H1 (cell line): ENCODE measurements at regions not wholly inside any gene's neighbourhood (a gene's known extent, or its start where the extent isn't known, plus 50 kb on each side); places are given as distances from the start of the nearest gene placed in this dataset.

Experiments used
- CTCF ChIA-PET: fragments of 300-600 bp; sonication (Branson Sonifier 250); formaldehyde crosslinking; loops from one replicate; lab custom pipeline; 2021; ENCODE audit not compliant: partially characterized antibody; lab: Charles Lee
- POLR2A ChIA-PET: fragments of 300-600 bp; sonication (Branson Sonifier 250); formaldehyde crosslinking; loops from one replicate; lab custom pipeline; 2021; ENCODE audit warnings: inconsistent platforms; ENCODE audit not compliant: partially characterized antibody; lab: Charles Lee
- DNase-seq, 2 experiments: peaks; one replicate each; pipeline versions ENCODE4 v3.0.0 to v3.0.0-alpha.2; 2010 to 2022; ENCODE audit warnings: low spot score in 2 of 2, low read depth in 1 of 2, mixed read lengths in 1 of 2
- FAIRE-seq: peaks from 2 replicates; lab custom pipeline; 2011; peaks lifted over from hg19 to GRCh38; lab: Jason Lieb, UNC
- H2AFZ ChIP-seq: 2 replicates; pipeline ENCODE4 v1.8.1; 2012; ENCODE audit warnings: low read length, inconsistent platforms
- H2AK5ac ChIP-seq: 2 replicates; pipeline ENCODE4 v1.6.1; 2013; ENCODE audit warnings: low read depth, low read length
- H2BK120ac ChIP-seq: replicated peaks from 2 replicates; pipeline ENCODE3; 2013; ENCODE audit warnings: low read depth, low read length, inconsistent platforms
- H2BK12ac ChIP-seq: 2 replicates; pipeline ENCODE4 v1.6.1; 2013; ENCODE audit warnings: low read depth, low read length
- H2BK15ac ChIP-seq: 2 replicates; pipeline ENCODE4 v1.6.1; 2013; ENCODE audit warnings: low read length
- H2BK20ac ChIP-seq: 2 replicates; pipeline ENCODE4 v1.6.1; 2013; ENCODE audit warnings: low read length
- H2BK5ac ChIP-seq: 2 replicates; pipeline ENCODE4 v1.6.1; 2013; ENCODE audit warnings: low read depth, low read length
- H3K14ac ChIP-seq: 2 replicates; pipeline ENCODE4 v1.6.1; 2013; ENCODE audit warnings: inconsistent platforms; ENCODE audit not compliant: insufficient read length
- H3K18ac ChIP-seq: 2 replicates; pipeline ENCODE4 v1.6.1; 2013; ENCODE audit warnings: low read length; ENCODE audit errors: extremely low read depth
- H3K23ac ChIP-seq: 2 replicates; pipeline ENCODE4 v1.6.1; 2013; ENCODE audit warnings: inconsistent platforms; ENCODE audit not compliant: insufficient read length
- H3K23me2 ChIP-seq: 2 replicates; pipeline ENCODE4 v1.6.1; 2013; ENCODE audit warnings: low read depth, low read length
- H3K27ac ChIP-seq: 2 replicates; pipeline ENCODE4 v1.6.1; 2011; ENCODE audit warnings: low read depth, low read length, inconsistent platforms
- H3K27me3 ChIP-seq, 4 experiments: replicated peaks in 1 of 4; 1 replicate in 1 of 4; 2 replicates in 3 of 4; pipeline versions ENCODE4 v1.6.1 to v1.8.1; 2011 to 2013; ENCODE audit warnings: low read length in 3 of 4, mild to moderate bottlenecking in 3 of 4, inconsistent platforms in 2 of 4, mixed read lengths in 2 of 4, moderate library complexity in 1 of 4; ENCODE audit not compliant: control insufficient read depth in 3 of 4, insufficient read depth in 3 of 4; ENCODE audit errors: extremely low read depth in 1 of 4
- H3K36me3 ChIP-seq, 4 experiments: 2 replicates each; pipeline versions ENCODE4 v1.6.1 to v1.8.1; 2011 to 2013; ENCODE audit warnings: mild to moderate bottlenecking in 4 of 4, low read length in 3 of 4, moderate library complexity in 2 of 4, control low read depth in 1 of 4, inconsistent platforms in 1 of 4; ENCODE audit not compliant: insufficient read depth in 4 of 4, control insufficient read depth in 2 of 4
- H3K4ac ChIP-seq: replicated peaks from 2 replicates; pipeline ENCODE3; 2013; ENCODE audit warnings: low read length, low read depth, mixed read lengths, inconsistent platforms; ENCODE audit not compliant: insufficient read length
- H3K4me1 ChIP-seq, 4 experiments: replicated peaks in 1 of 4; 1 replicate in 1 of 4; 2 replicates in 3 of 4; pipeline versions ENCODE4 v1.6.1 to v1.8.1; 2011 to 2013; ENCODE audit warnings: low read length in 3 of 4, inconsistent platforms in 2 of 4, mixed read lengths in 1 of 4; ENCODE audit not compliant: insufficient read depth in 4 of 4, control insufficient read depth in 3 of 4
- H3K4me2 ChIP-seq, 2 experiments: 2 replicates each; pipeline versions ENCODE4 v1.6.1 to v1.8.1; 2011 to 2013; ENCODE audit warnings: low read depth in 2 of 2, low read length in 2 of 2, control low read depth in 1 of 2, inconsistent platforms in 1 of 2, mild to moderate bottlenecking in 1 of 2; ENCODE audit not compliant: insufficient read depth in 1 of 2
- H3K4me3 ChIP-seq, 4 experiments: fragments of 200-600, 300-600 bp in 1 of 4; sonication (generic), shearing (Covaris generic), sonication (Bioruptor Twin) in 1 of 4; 2 replicates each; pipeline versions ENCODE4 v1.5.1 to v1.8.1; 2011 to 2016; ENCODE audit warnings: low read length in 4 of 4, low read depth in 3 of 4, control low read depth in 2 of 4, inconsistent platforms in 2 of 4, mild to moderate bottlenecking in 2 of 4, mixed read lengths in 1 of 4, moderate library complexity in 1 of 4; ENCODE audit not compliant: insufficient read depth in 2 of 4; ENCODE audit errors: extremely low read depth in 1 of 4
- H3K56ac ChIP-seq: replicated peaks from 2 replicates; pipeline ENCODE3; 2013; ENCODE audit warnings: low read depth, mild to moderate bottlenecking, mixed read lengths, low read length, inconsistent platforms; ENCODE audit not compliant: insufficient read length
- H3K79me1 ChIP-seq: 2 replicates; pipeline ENCODE4 v1.6.1; 2013; ENCODE audit warnings: low read depth, low read length, control low read depth
- H3K79me2 ChIP-seq, 2 experiments: 2 replicates each; pipeline versions ENCODE4 v1.6.1 to v1.8.1; 2012 to 2013; ENCODE audit warnings: low read length in 2 of 2, mild to moderate bottlenecking in 2 of 2, inconsistent platforms in 1 of 2; ENCODE audit not compliant: insufficient read depth in 2 of 2, control insufficient read depth in 1 of 2
- H3K9ac ChIP-seq, 4 experiments: replicated peaks in 1 of 4; 1 replicate in 1 of 4; 2 replicates in 3 of 4; pipeline versions ENCODE4 v1.6.1 to v1.8.1; 2011 to 2013; ENCODE audit warnings: low read depth in 3 of 4, low read length in 3 of 4, control low read depth in 2 of 4, mild to moderate bottlenecking in 2 of 4, moderate library complexity in 2 of 4, inconsistent platforms in 1 of 4; ENCODE audit errors: extremely low read depth in 1 of 4
- H3K9me3 ChIP-seq, 2 experiments: 2 replicates each; pipeline versions ENCODE4 v1.6.1 to v1.8.1; 2012 to 2013; ENCODE audit warnings: mild to moderate bottlenecking in 2 of 2, moderate library complexity in 2 of 2, control low read depth in 1 of 2, inconsistent platforms in 1 of 2, low read depth in 1 of 2, low read length in 1 of 2, mixed read lengths in 1 of 2; ENCODE audit not compliant: insufficient read depth in 2 of 2
- H4K20me1 ChIP-seq, 2 experiments: replicated peaks in 1 of 2; 2 replicates each; pipeline versions ENCODE3 to v1.8.1; 2011 to 2013; ENCODE audit warnings: inconsistent platforms in 2 of 2, low read length in 2 of 2, mild to moderate bottlenecking in 1 of 2; ENCODE audit not compliant: insufficient read depth in 2 of 2, control insufficient read depth in 1 of 2
- H4K5ac ChIP-seq: 2 replicates; pipeline ENCODE4 v1.6.1; 2013; ENCODE audit warnings: low read length, low read depth, mixed read lengths, inconsistent platforms; ENCODE audit not compliant: insufficient read length
- H4K8ac ChIP-seq: 2 replicates; pipeline ENCODE4 v1.8.0; 2013; ENCODE audit warnings: mild to moderate bottlenecking, moderate library complexity, low read length, inconsistent platforms; ENCODE audit not compliant: insufficient read depth; ENCODE audit errors: extremely low read depth
- H4K91ac ChIP-seq: replicated peaks from 2 replicates; pipeline ENCODE3; 2013; ENCODE audit warnings: low read length, mixed read lengths, inconsistent platforms; ENCODE audit not compliant: insufficient read length
- CBX5 ChIP-seq: fragments of 300-800, 300-1000 bp; sonication (generic); IDR thresholded peaks from 2 replicates; pipeline ENCODE4 v1.7.1; 2016; ENCODE audit warnings: antibody characterized with exemption, low read length, low read depth
- GABPA ChIP-seq: IDR thresholded peaks from 2 replicates; pipeline ENCODE4 v1.6.1; 2011; ENCODE audit warnings: mild to moderate bottlenecking, low read length, moderate library complexity, borderline replicate concordance; ENCODE audit not compliant: insufficient read depth
- KDM4A ChIP-seq: IDR thresholded peaks from one replicate; pipeline ENCODE4 v1.7.1; 2012; ENCODE audit warnings: low read depth, mild to moderate bottlenecking, moderate library complexity, low read length, inconsistent platforms; ENCODE audit not compliant: severe bottlenecking
- MAFK ChIP-seq: IDR thresholded peaks from 2 replicates; pipeline ENCODE4 v1.6.1; 2012; ENCODE audit warnings: low read depth, mild to moderate bottlenecking, improper control_type of control experiment, low read length
- POLR2A ChIP-seq, 2 experiments: IDR thresholded peaks; 1 replicate in 1 of 2; 2 replicates in 1 of 2; pipeline ENCODE4 v1.6.1; 2011; ENCODE audit warnings: low read depth in 2 of 2, low read length in 2 of 2, mild to moderate bottlenecking in 2 of 2; ENCODE audit errors: control extremely low read depth in 1 of 2
- POLR2AphosphoS5 ChIP-seq: IDR thresholded peaks from 2 replicates; pipeline ENCODE4 v1.6.1; 2011; ENCODE audit warnings: low read depth, low read length
- RAD21 ChIP-seq, 2 experiments: IDR thresholded peaks in 1 of 2; conservative IDR thresholded peaks in 1 of 2; 2 replicates each; pipeline ENCODE4 v1.6.1; 2011; ENCODE audit warnings: low read depth in 2 of 2, low read length in 2 of 2, improper control_type of control experiment in 1 of 2, inconsistent platforms in 1 of 2, mild to moderate bottlenecking in 1 of 2, moderate library complexity in 1 of 2
- RFX5 ChIP-seq: IDR thresholded peaks from 2 replicates; pipeline ENCODE4 v1.6.1; 2011; ENCODE audit warnings: low read depth, low read length, improper control_type of control experiment, borderline replicate concordance
- RXRA ChIP-seq: IDR thresholded peaks from 2 replicates; pipeline ENCODE4 v1.6.1; 2011; ENCODE audit warnings: low read depth, mild to moderate bottlenecking, low read length, moderate library complexity; ENCODE audit not compliant: insufficient read depth
- SUZ12 ChIP-seq: fragments of 200-600 bp; sonication (generic); IDR thresholded peaks from 2 replicates; pipeline ENCODE4 v1.6.1; 2012; ENCODE audit warnings: mild to moderate bottlenecking, inconsistent platforms, low read length, moderate library complexity, mixed read lengths
- TCF12 ChIP-seq: IDR thresholded peaks from 2 replicates; pipeline ENCODE4 v1.6.1; 2011; ENCODE audit warnings: low read depth, mild to moderate bottlenecking, low read length
- ZNF274 ChIP-seq: IDR thresholded peaks from 2 replicates; pipeline ENCODE4 v1.7.0; 2012; ENCODE audit warnings: low read length, borderline replicate concordance; ENCODE audit errors: extremely low read depth
- WGBS, 2 experiments: shearing (Covaris generic) in 1 of 2; methylation state at CpG; one replicate each; pipeline versions ENCODE4 v1.1.6 to v1.1.7; 2013 to 2015; ENCODE audit warnings: low lambda C conversion rate in 2 of 2, mixed read lengths in 2 of 2, inconsistent platforms in 1 of 2, low coverage in 1 of 2, missing lambda C conversion rate in 1 of 2; ENCODE audit not compliant: insufficient replicate concordance in 2 of 2, insufficient coverage in 1 of 2, insufficient read length in 1 of 2; ENCODE audit errors: extremely low coverage in 1 of 2, missing lambda C conversion rate in 1 of 2; 5-methylcytosine and 5-hydroxymethylcytosine counted together

DNA sequence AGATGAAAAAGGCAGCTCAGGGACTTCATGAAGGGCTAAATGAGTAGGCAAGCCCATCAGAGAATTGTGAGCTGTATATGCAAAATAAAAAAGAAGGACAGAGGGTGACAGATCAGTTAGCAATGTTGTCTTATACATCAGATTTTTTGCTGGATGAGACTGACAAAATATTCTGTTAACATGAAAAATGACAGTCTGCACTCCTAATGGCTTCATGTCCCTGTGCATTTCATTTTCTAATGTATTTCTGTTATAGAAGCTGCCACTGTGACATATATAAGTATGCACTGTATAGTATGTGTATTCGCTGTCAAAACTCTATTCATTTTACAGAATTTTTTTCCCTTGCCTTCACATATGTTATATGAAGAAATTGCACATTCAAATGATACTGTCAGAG, 559.5 kb downstream of the DMRTA1 start:
- H4K8ac ChIP-seq, result no peak overlapping the region
- H3K27ac ChIP-seq, result no peak overlapping the region
- peaks cover 0 to 4% (median 3%) of the 10 kb centered on the region in 4 experiments; a peak in 3 of 7 replicates for H3K4me1 ChIP-seq
- CTCF ChIA-PET, result interaction anchor here (0.8 to 1.3 kb wide), 2 partner anchors 319 to 554 kb away, joined by 3 to 4 read pairs; no protein-coding TSS in a partner anchor
- no peak overlapping the region for H2BK12ac ChIP-seq
- no peak overlapping the region for H3K4ac ChIP-seq
- POLR2A ChIA-PET, result no interaction called here
- H2BK15ac ChIP-seq, result no peak overlapping the region
- no peaks in the 10 kb centered on the region for H3K27me3 ChIP-seq
- H3K23ac ChIP-seq, result no peak overlapping the region
- H2AFZ ChIP-seq, result no peak overlapping the region
- no peaks in the 10 kb centered on the region for H3K79me2 ChIP-seq
- H3K56ac ChIP-seq, result no peak overlapping the region
- no peak overlapping the region for H2AK5ac ChIP-seq
- H3K36me3 ChIP-seq, result no peaks in the 10 kb centered on the region
- no peak overlapping the region for H2BK20ac ChIP-seq
- H3K14ac ChIP-seq, result no peak overlapping the region
- no peak overlapping the region for H4K91ac ChIP-seq
- H4K20me1 ChIP-seq, result no peaks in the 10 kb centered on the region
- no peak overlapping the region for H3K4me3 ChIP-seq
- TF ChIP-seq RXRA (no peak), ZNF274 (no peak), TCF12 (no peak), CBX5 (no peak), MAFK (no peak), GABPA (no peak), POLR2AphosphoS5 (no peak), SUZ12 (no peak), RAD21 (IDR thresholded peaks at IDR 0.05 in 1 of 2, conservative IDR thresholded peaks at IDR 0.05 in 1 of 2; ENCODE audit: low read depth in 2 of 2, low read length in 2 of 2) (no peak), POLR2A (IDR thresholded peaks at IDR 0.05; ENCODE audit: control extremely low read depth in 1 of 2, low read depth in 2 of 2, low read length in 2 of 2) (no peak), RFX5 (no peak), KDM4A (no peak)
- H3K79me1 ChIP-seq, result no peaks in the 10 kb centered on the region
- DNase-seq, result no peak
- no peaks in the 10 kb centered on the region for H3K9me3 ChIP-seq
- H3K4me2 ChIP-seq, result no peak overlapping the region
- no peak overlapping the region for H3K9ac ChIP-seq
- H3K18ac ChIP-seq, result no peak overlapping the region
- no peak overlapping the region for H4K5ac ChIP-seq
- no peak overlapping the region for H2BK120ac ChIP-seq
- FAIRE-seq, result no peak
- no peaks in the 10 kb centered on the region for H3K23me2 ChIP-seq
- H2BK5ac ChIP-seq, result no peak overlapping the region
- WGBS, 2 experiments, result 92% methylated on average over 1 of the region's 1 CpG; no CpG with 5 or more reads in 1 of the 2 experiments
